GM19468 (cell line): ENCODE measurements at regions not wholly inside any gene's neighbourhood (a gene's known extent, or its start where the extent isn't known, plus 50 kb on each side); places are given as distances from the start of the nearest gene placed in this dataset.

Experiments
- ATAC-seq: cut with Tn5 transposase; IDR thresholded peaks from one replicate; pipeline ENCODE4 v1.9.1; 2021; ENCODE audit warnings: mild to moderate bottlenecking, moderate library complexity, moderate number of reproducible peaks; ENCODE audit not compliant: unreplicated experiment; ENCODE audit errors: extremely low read depth

- ATAC-seq = no peak
Measured at GRCh38 chr7:45235905-45236304, 78.3 kb downstream of the RAMP3 start.

- no peak for ATAC-seq
Measured at GRCh38 chr7:45236666-45237065, 79.1 kb downstream of the RAMP3 start.

DNA sequence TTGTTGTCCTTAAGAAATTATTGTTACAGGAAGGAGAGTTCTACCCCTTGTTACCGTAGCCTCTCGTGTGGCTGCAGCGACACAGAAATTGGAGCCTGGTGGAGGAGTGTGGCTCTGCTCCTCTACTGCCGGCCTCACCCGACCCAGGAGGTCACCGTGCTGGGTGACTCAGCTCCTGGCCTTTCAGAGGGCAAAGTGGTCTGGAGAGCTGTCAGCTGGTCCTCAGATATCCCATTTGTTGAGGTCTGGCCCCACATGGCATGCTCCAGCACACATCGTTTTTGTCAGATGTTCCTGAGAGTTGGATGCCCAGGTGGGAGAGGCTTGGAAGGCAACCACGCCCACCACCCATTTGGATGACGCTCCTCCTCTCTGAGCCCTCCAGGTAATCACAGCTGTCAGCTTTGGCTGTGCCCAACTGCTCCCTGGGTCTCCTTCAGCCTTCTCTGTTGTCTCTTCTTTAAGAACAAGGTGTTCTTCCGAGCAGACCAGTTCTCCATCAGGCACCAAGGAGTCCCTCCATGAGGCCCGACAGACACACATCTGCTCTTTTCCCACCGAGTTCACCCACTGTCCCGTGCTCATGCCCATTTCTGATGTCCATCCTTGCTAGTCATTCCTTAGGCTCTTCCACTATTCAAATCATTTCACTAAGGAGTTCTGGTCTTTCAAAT lies 80.3 kb downstream of the RAMP3 start:
- no peak for ATAC-seq

- no peak for ATAC-seq
Measured at GRCh38 chr7:45238806-45239205, 81.2 kb downstream of the RAMP3 start.

- ATAC-seq = no peak
Measured at GRCh38 chr7:45239486-45239885, 81.9 kb downstream of the RAMP3 start.

- ATAC-seq = no peak
Measured at GRCh38 chr7:45240273-45240771, 82.7 kb downstream of the RAMP3 start.

DNA sequence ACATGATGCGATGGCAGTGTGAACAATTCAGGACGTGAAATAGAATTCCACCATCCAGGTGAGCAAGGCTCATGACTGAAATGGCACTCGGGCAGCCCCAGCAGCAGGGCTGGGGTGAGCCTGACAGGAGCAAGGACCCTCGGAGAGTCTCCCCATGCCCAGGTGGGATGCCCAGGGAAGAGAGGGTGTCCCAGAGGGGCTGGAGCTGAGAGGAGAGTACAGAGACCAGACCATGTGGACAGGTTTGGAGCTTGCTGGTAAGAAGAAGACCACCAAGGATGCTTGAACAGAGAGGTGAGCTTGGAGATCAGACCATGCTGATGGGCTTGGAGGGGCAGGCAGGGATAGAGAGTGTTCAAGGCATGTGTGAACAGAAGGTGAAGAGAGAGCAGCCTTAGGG lies 83.3 kb downstream of the RAMP3 start:
- ATAC-seq = no peak

DNA sequence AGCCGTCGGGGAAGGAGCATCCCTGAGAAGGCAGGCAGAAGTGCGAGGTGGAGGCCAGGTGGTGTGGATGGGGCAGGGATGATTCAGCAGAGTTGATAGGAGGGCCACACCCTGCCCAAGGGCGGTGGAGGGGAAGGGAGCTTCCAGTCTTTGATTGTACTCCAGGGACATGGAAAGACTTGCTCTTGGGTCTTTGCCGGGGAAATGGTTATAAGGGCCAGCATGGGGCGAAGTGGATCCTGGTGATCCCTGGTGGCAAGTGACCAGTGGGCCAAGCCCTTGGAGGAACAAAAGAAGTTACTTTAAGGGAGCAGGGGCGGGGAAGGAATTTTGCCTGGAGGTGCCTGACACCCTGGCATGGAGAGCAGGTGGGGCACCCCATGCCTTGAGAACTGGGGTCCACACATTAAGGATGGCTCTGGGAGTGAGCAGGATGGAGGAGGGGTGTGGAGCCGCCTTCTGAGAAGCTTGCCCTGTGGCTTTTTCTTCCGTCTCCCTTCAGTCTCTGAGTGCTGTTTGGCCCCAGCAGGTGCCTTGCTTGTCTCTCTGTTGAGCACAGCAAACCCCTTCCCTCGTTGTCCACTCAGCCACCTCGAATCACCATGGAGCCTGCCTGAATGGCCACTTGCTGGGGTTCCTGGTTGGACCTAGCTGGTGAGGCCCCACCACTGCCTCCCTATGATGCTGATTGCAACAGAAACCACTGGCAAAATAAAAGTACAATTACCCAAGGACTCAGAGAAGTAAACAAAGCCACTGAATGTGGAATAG lies 83.9 kb downstream of the RAMP3 start:
- ATAC-seq = no peak

DNA sequence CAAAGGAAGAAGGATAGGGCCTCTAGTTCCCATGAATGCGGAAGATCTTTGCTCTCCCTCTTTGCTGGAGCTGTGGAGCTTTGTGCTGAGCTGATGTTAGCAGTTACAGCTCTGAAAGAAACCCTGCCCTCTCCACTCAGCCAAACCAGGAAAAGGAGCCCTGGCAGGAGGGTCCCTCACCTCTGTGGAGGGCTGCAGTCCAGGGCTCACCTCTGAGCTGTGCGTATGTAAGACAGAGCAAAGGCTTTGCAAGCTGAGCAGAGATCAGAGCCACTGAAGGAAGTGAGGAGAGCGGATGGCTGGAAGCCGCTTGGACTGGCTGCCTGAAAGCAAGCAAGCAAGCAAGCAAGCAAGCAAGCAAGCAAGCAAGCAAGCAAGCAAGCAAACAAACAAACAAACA lies 84.7 kb downstream of the RAMP3 start:
- ATAC-seq = no peak

DNA sequence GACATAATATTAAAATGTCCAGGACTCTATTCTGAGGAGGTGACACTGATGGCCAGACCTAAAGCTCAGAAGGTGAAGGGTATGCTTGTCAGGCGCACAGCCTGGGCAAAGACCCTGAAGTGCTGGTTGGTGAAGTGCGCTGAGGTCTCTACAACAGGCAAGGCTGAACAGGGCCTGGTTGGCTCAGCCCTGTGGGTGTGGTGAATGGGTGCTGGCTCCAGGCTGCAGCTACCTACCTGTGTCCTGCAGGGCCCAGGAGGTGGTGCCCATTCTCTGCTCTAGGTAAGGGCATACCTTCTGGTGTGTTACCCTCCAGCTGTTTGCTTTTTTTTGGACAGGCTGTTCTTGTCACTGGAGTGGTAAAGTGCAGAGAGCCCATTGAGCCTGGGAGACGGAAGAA lies 85.1 kb downstream of the RAMP3 start:
- no peak for ATAC-seq

DNA sequence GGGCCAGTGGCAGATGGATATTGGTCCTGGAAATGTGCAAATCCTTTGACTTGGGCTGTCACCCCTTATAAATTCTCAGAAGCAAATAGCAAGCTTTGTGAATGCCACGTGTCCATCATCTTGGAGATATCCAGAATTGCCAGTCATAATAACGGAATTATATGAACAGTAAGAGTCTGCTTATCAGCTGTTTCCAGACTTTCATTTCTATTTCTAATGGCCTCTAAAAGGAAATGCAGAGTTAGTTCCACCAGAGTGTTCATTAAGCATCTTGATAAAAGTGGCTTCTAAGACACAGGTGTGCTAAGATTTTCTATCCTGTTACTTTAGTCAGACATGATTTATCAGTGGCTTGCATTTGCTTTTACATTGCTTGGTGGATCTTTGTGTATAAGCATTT lies 87.4 kb downstream of the RAMP3 start:
- no peak for ATAC-seq

DNA sequence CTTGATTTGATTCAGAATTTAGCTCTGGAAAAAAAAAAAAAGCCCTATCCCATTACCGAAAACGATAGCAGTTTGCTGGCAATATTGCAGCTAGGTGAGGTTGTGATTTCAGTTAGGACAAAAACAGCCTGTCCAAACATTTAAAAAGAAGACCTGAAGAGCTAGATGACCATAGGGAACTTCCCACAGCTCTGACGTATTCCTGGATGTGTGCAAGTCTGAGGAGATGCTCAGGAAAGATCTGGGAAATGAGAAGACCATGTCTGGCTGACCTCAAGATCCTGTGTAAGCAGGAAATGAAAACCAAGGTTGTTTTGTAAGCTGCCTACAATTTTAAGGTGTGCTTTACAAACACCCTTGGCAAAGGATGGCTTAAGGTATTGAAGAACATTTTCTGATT lies 88.7 kb downstream of the RAMP3 start:
- no peak for ATAC-seq

DNA sequence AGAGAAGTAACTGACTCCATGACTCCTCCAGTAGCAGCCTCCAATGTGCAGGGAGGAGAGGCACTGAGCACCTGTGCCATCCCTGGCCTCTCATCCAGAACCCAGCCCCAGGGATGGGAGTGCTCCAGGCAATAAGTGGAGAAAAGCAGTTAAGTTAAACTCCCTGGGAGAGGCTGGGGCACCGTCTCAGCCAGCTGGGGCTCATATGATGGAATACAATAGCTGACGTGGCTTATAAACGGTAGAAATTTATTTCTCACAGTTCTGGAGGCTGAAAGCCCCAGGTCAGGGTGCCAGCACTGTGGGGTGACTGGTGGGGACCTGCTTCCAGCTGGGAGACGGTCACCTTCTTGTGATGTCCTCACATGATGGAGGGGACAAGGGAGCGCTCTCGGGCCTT lies 94.7 kb downstream of the RAMP3 start:
- no peak for ATAC-seq

- ATAC-seq = no peak
Measured at GRCh38 chr7:45252857-45253256, 95.3 kb downstream of the RAMP3 start.

GRCh38 chr7:45253368-45253767 lies 95.8 kb downstream of the RAMP3 start:
- no peak for ATAC-seq

GRCh38 chr7:45255187-45255586 lies 97.6 kb downstream of the RAMP3 start:
- no peak for ATAC-seq

DNA sequence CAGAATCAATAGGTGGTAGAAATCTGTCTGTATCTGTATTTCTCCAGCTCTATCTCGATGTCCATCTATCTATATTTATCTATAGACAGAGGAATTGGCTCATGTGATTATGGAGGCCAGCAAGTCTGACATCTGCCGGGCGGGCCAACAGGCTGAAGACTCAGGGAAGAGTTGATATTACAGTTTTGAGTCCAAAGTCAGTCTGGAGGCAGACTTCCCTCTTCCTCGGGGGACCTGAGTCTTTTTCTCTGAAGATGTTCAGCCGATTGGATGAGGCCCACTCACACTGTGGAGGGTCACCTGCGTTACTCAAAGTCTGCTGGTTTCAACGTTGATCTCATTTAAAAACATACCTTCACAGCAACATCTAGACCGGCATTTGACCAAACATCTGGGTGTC lies 98.7 kb downstream of the RAMP3 start:
- ATAC-seq = no peak

- ATAC-seq = no peak
Measured at GRCh38 chr7:45256775-45257174, 99.2 kb downstream of the RAMP3 start.

- ATAC-seq = no peak
Measured at GRCh38 chr7:45257284-45257683, 99.7 kb downstream of the RAMP3 start.

DNA sequence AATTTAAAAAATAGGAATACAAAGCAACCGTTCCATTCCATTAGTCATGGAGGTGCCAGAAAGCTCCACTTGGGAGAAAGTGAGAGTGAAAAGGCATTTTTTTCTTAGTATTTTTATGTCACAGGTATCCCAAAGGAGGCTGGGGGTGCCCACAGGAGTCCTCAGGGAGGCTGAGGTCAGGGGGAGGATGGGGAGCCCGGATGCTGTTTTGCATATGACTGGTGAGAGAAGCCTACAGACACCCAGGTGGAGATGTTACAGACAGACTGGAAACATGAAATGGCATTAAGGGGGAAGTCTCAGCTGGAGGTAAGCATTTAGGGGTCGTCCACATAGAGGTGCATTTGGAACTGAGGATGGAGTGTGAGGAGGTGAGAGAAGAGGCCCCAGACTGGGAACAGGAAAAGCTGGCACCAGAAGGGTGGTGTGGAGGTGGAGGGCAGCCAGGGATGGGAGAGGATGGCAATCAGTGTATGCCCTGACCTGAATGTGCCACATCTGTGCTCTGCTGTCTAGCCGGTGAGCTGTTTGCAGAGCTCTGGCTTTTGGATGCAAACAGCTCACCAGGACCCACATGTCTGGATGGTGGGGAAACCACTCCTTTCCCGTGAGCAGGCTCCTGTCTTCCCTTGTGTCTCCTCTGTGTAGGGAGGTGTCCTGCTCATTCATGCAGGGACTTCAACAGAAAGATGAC lies 101.1 kb downstream of the RAMP3 start:
- no peak for ATAC-seq

DNA sequence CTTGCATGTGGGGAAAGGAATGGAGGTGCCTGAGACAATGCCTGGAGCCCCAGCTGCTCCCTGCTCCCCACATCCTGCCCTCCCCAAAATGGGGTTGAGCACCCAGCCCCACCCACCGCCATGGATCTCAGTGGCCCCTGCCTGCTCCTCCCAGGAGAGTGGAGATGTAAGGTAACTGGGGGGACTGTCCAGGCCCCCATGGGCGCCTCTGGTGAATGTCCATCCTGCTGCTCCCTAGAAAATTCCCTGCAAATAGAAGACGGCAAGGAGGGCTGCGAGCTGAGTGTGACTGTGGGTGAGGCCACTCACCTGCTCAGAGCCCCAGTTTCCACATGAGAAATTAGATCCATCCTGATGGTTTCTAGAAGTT lies 101.6 kb downstream of the RAMP3 start:
- no peak for ATAC-seq
